A549 (cell line): ENCODE measurements at regions not wholly inside any gene's neighbourhood (a gene's known extent, or its start where the extent isn't known, plus 50 kb on each side); places are given as distances from the start of the nearest gene placed in this dataset.

ENCODE experiments used
- ATAC-seq, 2 experiments: fragments of 200-7000 bp in 1 of 2; fragments of >200 bp in 1 of 2; cut with Nextera tagmentation in 1 of 2; cut with Tn5 transposase in 1 of 2; 3 replicates each; pipeline versions ENCODE4 v1.8.0 to v1.9.1; 2018 to 2020; ENCODE audit warnings: mild to moderate bottlenecking in 1 of 2, moderate library complexity in 1 of 2
- CTCF ChIA-PET: fragments of 300-600 bp; sonication (Branson Sonifier 250); formaldehyde crosslinking; extraction: SDS; loops from one replicate; lab custom pipeline; 2021; ENCODE audit warnings: antibody characterized with exemption, inconsistent platforms; lab: Yijun Ruan, JAX
- POLR2A ChIA-PET: fragments of 350-600 bp; formaldehyde crosslinking; extraction: SDS; loops from one replicate; lab custom pipeline; 2021; ENCODE audit warnings: antibody characterized with exemption, inconsistent platforms; lab: Yijun Ruan, JAX
- DNase-seq, 2 experiments: peaks; one replicate each; pipeline versions ENCODE4 v3.0.0 to v3.0.0-alpha.2; 2011 to 2016; ENCODE audit warnings: low read depth in 1 of 2, low spot score in 1 of 2
- FAIRE-seq: peaks from 2 replicates; lab custom pipeline; 2011; peaks lifted over from hg19 to GRCh38; lab: Jason Lieb, UNC
- H3K27ac ChIP-seq, 2 experiments: fragments of >200 bp; sonication (Bioruptor Twin); formaldehyde crosslinking; 3 replicates each; pipeline ENCODE4 v1.5.1; 2016 to 2017
- H3K4me1 ChIP-seq: fragments of >200 bp; sonication (Bioruptor Twin); formaldehyde crosslinking; 3 replicates; pipeline ENCODE4 v1.6.1; 2016
- H3K4me2 ChIP-seq: fragments of >200 bp; sonication (Bioruptor Twin); formaldehyde crosslinking; 3 replicates; pipeline ENCODE4 v1.6.1; 2016
- H3K4me3 ChIP-seq: fragments of >200 bp; sonication (Bioruptor Twin); formaldehyde crosslinking; 3 replicates; pipeline ENCODE4 v1.5.1; 2016
- H3K9me3 ChIP-seq: fragments of >200 bp; sonication (Bioruptor Twin); formaldehyde crosslinking; 3 replicates; pipeline ENCODE4 v1.6.1; 2016
- BCL3 ChIP-seq: fragments of >200 bp; sonication (Bioruptor Twin); formaldehyde crosslinking; IDR thresholded peaks from 3 replicates; pipeline ENCODE4 v1.6.1; 2016
- CEBPB ChIP-seq, 2 experiments: fragments of >200 bp in 1 of 2; sonication (Bioruptor Twin) in 1 of 2; formaldehyde crosslinking in 1 of 2; IDR thresholded peaks; 2 replicates each; pipeline ENCODE4 v1.6.1; 2012 to 2016
- CHD2 ChIP-seq: fragments of 150-350 bp; IDR thresholded peaks from 2 replicates; pipeline ENCODE4 v1.6.1; 2014; ENCODE audit warnings: low read length; ENCODE audit not compliant: partially characterized antibody
- CHD4 ChIP-seq: fragments of 200-600 bp; sonication (generic); IDR thresholded peaks from 2 replicates; pipeline ENCODE4 v1.6.1; 2016; ENCODE audit warnings: antibody characterized with exemption, mild to moderate bottlenecking, borderline replicate concordance
- EHF ChIP-seq: fragments of 250-450 bp; sonication (Bioruptor Pico); IDR thresholded peaks from 2 replicates; pipeline ENCODE4 v1.5.0; 2020; ENCODE audit warnings: mild to moderate bottlenecking
- EHMT2 ChIP-seq: fragments of 200-600 bp; sonication (generic); IDR thresholded peaks from 2 replicates; pipeline ENCODE4 v1.6.1; 2016; ENCODE audit warnings: antibody characterized with exemption, low read depth, mild to moderate bottlenecking, moderate library complexity
- ELK1 ChIP-seq: fragments of 150-350 bp; IDR thresholded peaks from 2 replicates; pipeline ENCODE4 v1.6.1; 2014; ENCODE audit warnings: low read depth, mild to moderate bottlenecking, low read length
- ESRRA ChIP-seq: fragments of 150-350 bp; IDR thresholded peaks from 2 replicates; pipeline ENCODE4 v1.6.1; 2014; ENCODE audit warnings: mild to moderate bottlenecking, low read length, borderline replicate concordance
- HES2 ChIP-seq: fragments of >200 bp; sonication (Bioruptor Twin); formaldehyde crosslinking; IDR thresholded peaks from 2 replicates; pipeline ENCODE4 v1.6.1; 2016
- HEYL ChIP-seq: fragments of 250-450 bp; sonication (Bioruptor Pico); IDR thresholded peaks from 2 replicates; pipeline ENCODE4 v1.8.0; 2021; ENCODE audit warnings: mild to moderate bottlenecking, moderate library complexity
- HOXB5 ChIP-seq: fragments of 250-450 bp; sonication (Bioruptor Pico); IDR thresholded peaks from 2 replicates; pipeline ENCODE4 v1.5.0; 2020; ENCODE audit warnings: mild to moderate bottlenecking, moderate library complexity
- JUNB ChIP-seq: fragments of >200 bp; sonication (Bioruptor Twin); formaldehyde crosslinking; IDR thresholded peaks from 2 replicates; pipeline ENCODE4 v1.6.1; 2016
- KDM5A ChIP-seq: fragments of 200-600 bp; sonication (generic); IDR thresholded peaks from 2 replicates; pipeline ENCODE4 v1.6.1; 2016; ENCODE audit warnings: antibody characterized with exemption, mild to moderate bottlenecking
- MAFK ChIP-seq: fragments of 450-650 bp; IDR thresholded peaks from 2 replicates; pipeline ENCODE4 v1.6.1; 2014; ENCODE audit not compliant: partially characterized antibody
- MAZ ChIP-seq: fragments of 150-350 bp; IDR thresholded peaks from 2 replicates; pipeline ENCODE4 v1.6.1; 2014; ENCODE audit warnings: antibody characterized with exemption, low read depth, low read length, borderline replicate concordance
- NPAS2 ChIP-seq: fragments of 250-450 bp; sonication (Bioruptor Pico); IDR thresholded peaks from 2 replicates; pipeline ENCODE4 v1.8.0; 2022; ENCODE audit warnings: mild to moderate bottlenecking, moderate library complexity, borderline replicate concordance
- NR3C1 ChIP-seq: fragments of >200 bp; sonication (Bioruptor Twin); formaldehyde crosslinking; IDR thresholded peaks from 3 replicates; pipeline ENCODE4 v1.6.1; 2017
- PHF8 ChIP-seq: fragments of 200-600 bp; sonication (generic); IDR thresholded peaks from 2 replicates; pipeline ENCODE4 v1.6.1; 2016; ENCODE audit warnings: low read depth, mild to moderate bottlenecking, antibody characterized with exemption, moderate library complexity, borderline replicate concordance
- POLR2A ChIP-seq: IDR thresholded peaks from 2 replicates; pipeline ENCODE4 v1.6.1; 2012; ENCODE audit warnings: mild to moderate bottlenecking, low read length
- RCOR1 ChIP-seq: fragments of 150-350 bp; IDR thresholded peaks from 2 replicates; pipeline ENCODE4 v1.6.1; 2014; ENCODE audit warnings: antibody characterized with exemption, low read length, low read depth
- SMC3 ChIP-seq: fragments of >200 bp; sonication (Bioruptor Twin); formaldehyde crosslinking; IDR thresholded peaks from 3 replicates; pipeline ENCODE4 v1.6.1; 2018; ENCODE audit warnings: inconsistent platforms
- SREBF2 ChIP-seq: fragments of 450-650 bp; IDR thresholded peaks from 2 replicates; pipeline ENCODE4 v1.6.1; 2014; ENCODE audit warnings: mild to moderate bottlenecking, moderate library complexity
- TFCP2L1 ChIP-seq: fragments of 250-450 bp; sonication (Bioruptor Pico); IDR thresholded peaks from 2 replicates; pipeline ENCODE4 v1.5.0; 2021; ENCODE audit warnings: mild to moderate bottlenecking
- ZFP36 ChIP-seq: fragments of 450-650 bp; IDR thresholded peaks from 2 replicates; pipeline ENCODE4 v1.6.1; 2014; ENCODE audit warnings: borderline replicate concordance; ENCODE audit not compliant: partially characterized antibody
- ZNF302 ChIP-seq: fragments of 250-450 bp; sonication (Bioruptor Pico); IDR thresholded peaks from 2 replicates; pipeline ENCODE4 v1.9.0; 2021; ENCODE audit warnings: inconsistent platforms, mild to moderate bottlenecking, moderate library complexity
- WGBS: methylation state at CpG from one replicate; pipeline ENCODE4 v1.1.6; 2017; ENCODE audit errors: missing lambda C conversion rate; 5-methylcytosine and 5-hydroxymethylcytosine counted together
- TF ChIP-seq, protein P1 (sequence below): fragments of 250-450 bp; sonication (Bioruptor Pico); IDR thresholded peaks from 2 replicates; pipeline ENCODE4 v1.5.0; 2021; ENCODE audit warnings: mild to moderate bottlenecking, moderate library complexity, borderline replicate concordance
- TF ChIP-seq, protein P2 (sequence below): fragments of 200-600 bp; sonication (generic); IDR thresholded peaks from 2 replicates; pipeline ENCODE4 v1.6.1; 2016; ENCODE audit warnings: antibody characterized with exemption, mild to moderate bottlenecking, moderate library complexity
- TF ChIP-seq, protein P3 (sequence below): IDR thresholded peaks from 2 replicates; pipeline ENCODE4 v1.6.1; 2012

GRCh38 chr18:75502286-75502685, 74.8 kb upstream of the SMIM21 start:
- FAIRE-seq = no peak
- no peak for TF ChIP-seq HES2
- TF ChIP-seq ZNF302 = no peak
- TF ChIP-seq HOXB5 = no peak
- TF ChIP-seq HEYL (CRISPR knock-in tag) = no peak
- no peak for TF ChIP-seq TFCP2L1
- TF ChIP-seq ELK1 = no peak
- TF ChIP-seq RCOR1 = no peak
- TF ChIP-seq CHD4 = no peak
- TF ChIP-seq, protein P1, sequence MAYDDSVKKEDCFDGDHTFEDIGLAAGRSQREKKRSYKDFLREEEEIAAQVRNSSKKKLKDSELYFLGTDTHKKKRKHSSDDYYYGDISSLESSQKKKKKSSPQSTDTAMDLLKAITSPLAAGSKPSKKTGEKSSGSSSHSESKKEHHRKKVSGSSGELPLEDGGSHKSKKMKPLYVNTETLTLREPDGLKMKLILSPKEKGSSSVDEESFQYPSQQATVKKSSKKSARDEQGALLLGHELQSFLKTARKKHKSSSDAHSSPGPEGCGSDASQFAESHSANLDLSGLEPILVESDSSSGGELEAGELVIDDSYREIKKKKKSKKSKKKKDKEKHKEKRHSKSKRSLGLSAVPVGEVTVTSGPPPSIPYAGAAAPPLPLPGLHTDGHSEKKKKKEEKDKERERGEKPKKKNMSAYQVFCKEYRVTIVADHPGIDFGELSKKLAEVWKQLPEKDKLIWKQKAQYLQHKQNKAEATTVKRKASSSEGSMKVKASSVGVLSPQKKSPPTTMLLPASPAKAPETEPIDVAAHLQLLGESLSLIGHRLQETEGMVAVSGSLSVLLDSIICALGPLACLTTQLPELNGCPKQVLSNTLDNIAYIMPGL (CRISPR knock-in tag) = no peak
- no peak for TF ChIP-seq CHD2
- TF ChIP-seq, protein P2, sequence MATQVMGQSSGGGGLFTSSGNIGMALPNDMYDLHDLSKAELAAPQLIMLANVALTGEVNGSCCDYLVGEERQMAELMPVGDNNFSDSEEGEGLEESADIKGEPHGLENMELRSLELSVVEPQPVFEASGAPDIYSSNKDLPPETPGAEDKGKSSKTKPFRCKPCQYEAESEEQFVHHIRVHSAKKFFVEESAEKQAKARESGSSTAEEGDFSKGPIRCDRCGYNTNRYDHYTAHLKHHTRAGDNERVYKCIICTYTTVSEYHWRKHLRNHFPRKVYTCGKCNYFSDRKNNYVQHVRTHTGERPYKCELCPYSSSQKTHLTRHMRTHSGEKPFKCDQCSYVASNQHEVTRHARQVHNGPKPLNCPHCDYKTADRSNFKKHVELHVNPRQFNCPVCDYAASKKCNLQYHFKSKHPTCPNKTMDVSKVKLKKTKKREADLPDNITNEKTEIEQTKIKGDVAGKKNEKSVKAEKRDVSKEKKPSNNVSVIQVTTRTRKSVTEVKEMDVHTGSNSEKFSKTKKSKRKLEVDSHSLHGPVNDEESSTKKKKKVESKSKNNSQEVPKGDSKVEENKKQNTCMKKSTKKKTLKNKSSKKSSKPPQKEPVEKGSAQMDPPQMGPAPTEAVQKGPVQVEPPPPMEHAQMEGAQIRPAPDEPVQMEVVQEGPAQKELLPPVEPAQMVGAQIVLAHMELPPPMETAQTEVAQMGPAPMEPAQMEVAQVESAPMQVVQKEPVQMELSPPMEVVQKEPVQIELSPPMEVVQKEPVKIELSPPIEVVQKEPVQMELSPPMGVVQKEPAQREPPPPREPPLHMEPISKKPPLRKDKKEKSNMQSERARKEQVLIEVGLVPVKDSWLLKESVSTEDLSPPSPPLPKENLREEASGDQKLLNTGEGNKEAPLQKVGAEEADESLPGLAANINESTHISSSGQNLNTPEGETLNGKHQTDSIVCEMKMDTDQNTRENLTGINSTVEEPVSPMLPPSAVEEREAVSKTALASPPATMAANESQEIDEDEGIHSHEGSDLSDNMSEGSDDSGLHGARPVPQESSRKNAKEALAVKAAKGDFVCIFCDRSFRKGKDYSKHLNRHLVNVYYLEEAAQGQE = no peak
- TF ChIP-seq MAZ = no peak
- TF ChIP-seq CEBPB (IDR thresholded peaks at IDR 0.05) = no peak
- TF ChIP-seq, protein P3, sequence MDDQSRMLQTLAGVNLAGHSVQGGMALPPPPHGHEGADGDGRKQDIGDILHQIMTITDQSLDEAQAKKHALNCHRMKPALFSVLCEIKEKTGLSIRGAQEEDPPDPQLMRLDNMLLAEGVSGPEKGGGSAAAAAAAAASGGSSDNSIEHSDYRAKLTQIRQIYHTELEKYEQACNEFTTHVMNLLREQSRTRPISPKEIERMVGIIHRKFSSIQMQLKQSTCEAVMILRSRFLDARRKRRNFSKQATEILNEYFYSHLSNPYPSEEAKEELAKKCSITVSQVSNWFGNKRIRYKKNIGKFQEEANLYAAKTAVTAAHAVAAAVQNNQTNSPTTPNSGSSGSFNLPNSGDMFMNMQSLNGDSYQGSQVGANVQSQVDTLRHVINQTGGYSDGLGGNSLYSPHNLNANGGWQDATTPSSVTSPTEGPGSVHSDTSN = no peak
- no peak for ATAC-seq
- no peaks in the 10 kb centered on the region for H3K4me1 ChIP-seq
- no peak overlapping the region for H3K4me3 ChIP-seq
- DNase-seq = no peak
- ChIA-PET POLR2A (no interaction called here), CTCF (no interaction called here)
- WGBS = 23% methylated on average over 4 of the region's 4 CpGs
- H3K27ac ChIP-seq = no peak overlapping the region
- no peak overlapping the region for H3K4me2 ChIP-seq
- H3K9me3 ChIP-seq = no peaks in the 10 kb centered on the region

DNA sequence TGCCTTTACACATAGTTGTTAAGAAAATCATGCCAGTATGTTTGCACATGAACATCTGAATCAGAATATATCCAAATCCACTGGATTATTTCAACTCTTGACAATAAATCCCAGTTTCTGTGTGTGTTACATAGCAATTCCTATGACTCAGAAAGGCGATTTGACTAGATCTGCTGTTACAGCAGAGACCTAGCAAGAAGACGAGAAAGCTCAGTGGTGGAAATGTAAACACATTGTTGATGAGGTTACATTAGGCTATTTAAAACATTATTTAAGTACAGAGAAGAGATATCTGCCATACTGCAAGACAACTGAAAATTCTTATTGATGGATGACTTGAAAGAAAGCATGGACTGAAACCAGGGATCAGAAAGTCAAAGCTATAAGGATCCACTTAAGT, 73.0 kb upstream of the SMIM21 start:
- no peak for DNase-seq
- ChIA-PET CTCF (no interaction called here), POLR2A (no interaction called here)
- ATAC-seq = no peak
- Histone ChIP-seq H3K9me3 (no peaks in the 10 kb centered on the region), H3K27ac (no peak overlapping the region), H3K4me3 (no peak overlapping the region), H3K4me2 (no peak overlapping the region), H3K4me1 (no peaks in the 10 kb centered on the region)
- TF ChIP-seq NPAS2 (CRISPR knock-in tag) (no peak), MAZ (no peak), PHF8 (no peak), SREBF2 (no peak), JUNB (no peak), POLR2A (no peak), ZFP36 (no peak), MAFK (no peak), ESRRA (no peak), EHF (no peak), KDM5A (no peak), EHMT2 (no peak), NR3C1 (no peak), SMC3 (no peak), HOXB5 (no peak), BCL3 (no peak)
- TF ChIP-seq, protein P3 = no peak
- 30% methylated on average over 2 of the region's 2 CpGs for WGBS
- no peak for FAIRE-seq
